PFSK-1 (cell line): ENCODE measurements at regions not wholly inside any gene's neighbourhood (a gene's known extent, or its start where the extent isn't known, plus 50 kb on each side); places are given as distances from the start of the nearest gene placed in this dataset.

Source experiments
- FOXP2 ChIP-seq: optimal IDR thresholded peaks from 2 replicates; pipeline ENCODE3; 2011; ENCODE audit warnings: borderline replicate concordance, control low read depth, inconsistent platforms; ENCODE audit not compliant: insufficient read depth; ENCODE audit errors: extremely low read length, extremely low read depth
- POLR2AphosphoS5 ChIP-seq: IDR thresholded peaks from 2 replicates; pipeline ENCODE4 v1.6.1; 2012; ENCODE audit warnings: low read depth, mild to moderate bottlenecking, control low read depth, low read length, moderate library complexity
- REST ChIP-seq, 2 experiments: IDR thresholded peaks; 2 replicates each; pipeline versions ENCODE4 v1.6.1 to v1.8.0; 2011 to 2012; ENCODE audit warnings: low read depth in 2 of 2, low read length in 2 of 2, control low read depth in 1 of 2, inconsistent platforms in 1 of 2, mild to moderate bottlenecking in 1 of 2, moderate library complexity in 1 of 2; ENCODE audit not compliant: insufficient read depth in 1 of 2
- SIN3A ChIP-seq: IDR thresholded peaks from 2 replicates; pipeline ENCODE4 v1.6.1; 2012; ENCODE audit warnings: mild to moderate bottlenecking, low read length, moderate library complexity, borderline replicate concordance; ENCODE audit not compliant: insufficient read depth
- TAF1 ChIP-seq: IDR thresholded peaks from 2 replicates; pipeline ENCODE4 v1.6.1; 2012; ENCODE audit warnings: low read length, control low read depth, borderline replicate concordance; ENCODE audit not compliant: insufficient read depth

DNA sequence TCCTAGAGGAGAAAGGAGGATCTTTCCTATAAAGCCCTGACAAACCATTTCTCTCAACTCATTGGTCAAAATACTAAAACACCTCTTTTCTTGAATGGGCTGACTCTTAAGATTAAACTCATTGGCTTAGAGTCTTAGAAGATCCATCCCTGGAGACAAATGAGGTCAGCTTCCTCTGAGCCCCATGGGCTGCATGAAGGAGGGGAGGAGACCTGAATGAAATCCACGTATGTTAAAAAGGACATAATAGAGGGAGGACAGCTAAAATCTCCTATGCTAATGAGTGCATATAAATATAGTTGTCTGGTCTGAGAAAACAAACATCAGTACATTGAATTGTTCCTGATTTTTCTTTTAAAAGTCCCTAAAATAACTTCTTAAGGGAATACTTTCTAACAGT lies 255.0 kb downstream of the TBL1XR1 start:
- TF ChIP-seq REST (IDR thresholded peaks at IDR 0.05; ENCODE audit: insufficient read depth in 1 of 2, low read depth in 2 of 2, low read length in 2 of 2) (no peak), SIN3A (no peak), POLR2AphosphoS5 (no peak)

DNA sequence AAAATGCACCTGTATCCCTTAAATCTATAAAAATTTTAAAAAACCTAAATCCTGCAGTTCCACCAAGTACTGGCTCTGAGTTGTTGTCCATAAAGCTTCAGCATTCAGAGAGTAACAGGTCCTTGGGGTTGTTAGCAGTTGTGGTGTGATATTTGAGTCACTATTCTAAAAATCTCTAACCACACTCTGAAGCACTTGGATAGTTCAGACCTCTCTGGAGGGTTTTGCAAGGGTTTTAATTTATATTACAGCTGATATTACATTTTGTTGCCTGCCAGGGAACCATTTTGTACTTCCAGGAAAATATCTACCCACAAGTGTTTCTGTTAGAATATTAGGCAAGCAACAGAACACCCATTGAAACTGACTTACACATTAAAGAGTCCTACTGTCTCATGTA lies 255.6 kb downstream of the TBL1XR1 start:
- TF ChIP-seq POLR2AphosphoS5 (no peak), REST (IDR thresholded peaks at IDR 0.05; ENCODE audit: insufficient read depth in 1 of 2, low read depth in 2 of 2, low read length in 2 of 2) (no peak), TAF1 (no peak), SIN3A (no peak), FOXP2 (no peak)

- TF ChIP-seq POLR2AphosphoS5 (no peak), FOXP2 (no peak)
Observed at GRCh38 chr3:176939022-176939817, 258.1 kb downstream of the TBL1XR1 start.

GRCh38 chr3:176937994-176938393 lies 259.3 kb downstream of the TBL1XR1 start:
- TF ChIP-seq REST (IDR thresholded peaks at IDR 0.05; ENCODE audit: insufficient read depth in 1 of 2, low read depth in 2 of 2, low read length in 2 of 2): no peak
- TF ChIP-seq SIN3A: no peak
- no peak for TF ChIP-seq FOXP2
- TF ChIP-seq POLR2AphosphoS5: no peak
- no peak for TF ChIP-seq TAF1

DNA sequence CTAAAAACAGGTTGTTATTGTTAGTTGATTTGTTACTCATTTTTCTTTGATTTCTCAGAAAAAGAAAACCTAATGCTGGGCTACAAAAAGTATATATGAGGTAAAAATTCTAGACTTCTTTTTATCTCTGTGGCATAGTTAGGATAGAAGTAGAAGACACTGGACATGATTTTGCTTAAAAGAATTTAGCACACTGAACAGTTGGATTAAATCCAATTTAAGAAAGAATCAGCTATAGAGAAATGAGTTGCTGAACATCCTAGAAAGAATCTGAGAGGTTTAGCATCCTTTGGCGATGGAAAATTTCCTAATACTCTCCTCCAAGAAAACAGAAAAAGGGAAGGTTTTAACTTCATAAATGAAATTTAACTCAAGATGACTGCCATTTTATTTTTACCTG lies 259.7 kb downstream of the TBL1XR1 start:
- TF ChIP-seq POLR2AphosphoS5 (no peak), FOXP2 (no peak)

DNA sequence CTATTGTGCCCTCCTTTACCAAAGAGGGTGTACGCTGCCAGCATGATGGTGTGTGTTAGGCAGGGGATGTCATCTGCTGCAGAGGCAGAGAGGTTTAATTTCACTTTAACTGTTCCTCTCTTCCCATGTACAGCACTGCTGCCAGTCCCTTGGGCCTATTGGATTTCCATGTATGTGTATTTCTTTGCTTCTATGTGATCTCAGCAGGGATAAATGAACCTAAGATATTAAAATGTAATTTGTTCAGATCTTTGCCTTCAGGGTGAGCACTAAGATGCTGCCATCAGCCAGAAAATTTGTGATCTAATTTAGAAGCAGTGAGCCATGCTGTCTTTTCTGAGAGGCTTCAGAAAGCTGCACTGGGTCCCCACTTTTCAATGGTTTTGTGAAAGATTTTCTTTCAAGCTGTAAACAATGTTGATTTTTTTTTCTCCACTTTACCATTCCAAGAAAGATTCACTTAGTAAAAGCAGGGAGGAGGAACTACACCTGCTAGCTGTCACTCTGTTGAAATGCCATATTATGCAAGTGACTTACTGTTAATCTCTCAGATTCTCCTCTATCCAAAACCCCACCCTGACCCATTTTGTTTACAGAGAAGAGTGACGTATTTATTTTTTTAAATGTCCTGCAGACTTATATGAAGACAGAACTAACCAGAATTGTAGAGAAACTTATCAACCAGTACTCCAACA lies 261.9 kb downstream of the TBL1XR1 start:
- TF ChIP-seq POLR2AphosphoS5: no peak
- no peak for TF ChIP-seq REST (IDR thresholded peaks at IDR 0.05; ENCODE audit: insufficient read depth in 1 of 2, low read depth in 2 of 2, low read length in 2 of 2)
- no peak for TF ChIP-seq TAF1
- TF ChIP-seq FOXP2: no peak
- no peak for TF ChIP-seq SIN3A
